H9 (cell line): ENCODE measurements at regions not wholly inside any gene's neighbourhood (a gene's known extent, or its start where the extent isn't known, plus 50 kb on each side); places are given as distances from the start of the nearest gene placed in this dataset.
A peak's percentile ranks its signal among the peaks of the same experiment; 100 is the strongest.

Source experiments
- DNase-seq: peaks from one replicate; pipeline ENCODE4 v3.0.0-alpha.2; 2017
- H2AFZ ChIP-seq: one replicate; pipeline ENCODE4 v1.6.1; 2013; ENCODE audit warnings: mild to moderate bottlenecking, low read length, control low read depth, moderate library complexity
- H2AK5ac ChIP-seq: 2 replicates; pipeline ENCODE4 v1.6.1; 2013; ENCODE audit warnings: low read length, control low read depth, mixed read lengths; ENCODE audit not compliant: insufficient read length
- H2BK120ac ChIP-seq: one replicate; pipeline ENCODE4 v1.6.1; 2013; ENCODE audit warnings: low read depth, mild to moderate bottlenecking, low read length, control low read depth, inconsistent platforms; ENCODE audit not compliant: poor library complexity, severe bottlenecking
- H2BK12ac ChIP-seq: 2 replicates; pipeline ENCODE4 v1.6.1; 2013; ENCODE audit warnings: low read length, control low read depth, mixed read lengths, low read depth; ENCODE audit not compliant: insufficient read length
- H2BK15ac ChIP-seq: 2 replicates; pipeline ENCODE4 v1.6.1; 2013; ENCODE audit warnings: low read depth, low read length, control low read depth
- H2BK20ac ChIP-seq: one replicate; pipeline ENCODE4 v1.6.1; 2013; ENCODE audit warnings: low read depth, mild to moderate bottlenecking, low read length, control low read depth, inconsistent platforms; ENCODE audit not compliant: poor library complexity, severe bottlenecking
- H2BK5ac ChIP-seq: 2 replicates; pipeline ENCODE4 v1.6.1; 2013; ENCODE audit warnings: low read length, control low read depth, mixed read lengths; ENCODE audit not compliant: insufficient read length
- H3K14ac ChIP-seq: 2 replicates; pipeline ENCODE4 v1.6.1; 2013; ENCODE audit warnings: low read length, control low read depth; ENCODE audit not compliant: insufficient read depth
- H3K18ac ChIP-seq: 2 replicates; pipeline ENCODE4 v1.6.1; 2013; ENCODE audit warnings: low read depth, mild to moderate bottlenecking, mixed read lengths, low read length, control low read depth; ENCODE audit not compliant: insufficient read length
- H3K23ac ChIP-seq: 2 replicates; pipeline ENCODE4 v1.6.1; 2013; ENCODE audit warnings: low read length, control low read depth, mixed read lengths, low read depth; ENCODE audit not compliant: insufficient read length
- H3K23me2 ChIP-seq: 2 replicates; pipeline ENCODE4 v1.6.1; 2013; ENCODE audit warnings: low read depth, mild to moderate bottlenecking, mixed read lengths, low read length, control low read depth; ENCODE audit not compliant: insufficient read length, poor library complexity, severe bottlenecking
- H3K27ac ChIP-seq: 2 replicates; pipeline ENCODE4 v1.5.1; 2013; ENCODE audit warnings: low read length, control low read depth, mixed read lengths, low read depth; ENCODE audit not compliant: insufficient read length
- H3K27me3 ChIP-seq: 2 replicates; pipeline ENCODE4 v1.6.1; 2013; ENCODE audit warnings: low read length, control low read depth, inconsistent platforms; ENCODE audit not compliant: insufficient read depth
- H3K4ac ChIP-seq: 2 replicates; pipeline ENCODE4 v1.6.1; 2013; ENCODE audit warnings: low read depth, mild to moderate bottlenecking, control low read depth, inconsistent platforms, low read length, moderate library complexity
- H3K4me1 ChIP-seq: 2 replicates; pipeline ENCODE4 v1.6.1; 2013; ENCODE audit warnings: low read length, control low read depth, inconsistent platforms; ENCODE audit not compliant: insufficient read depth
- H3K4me2 ChIP-seq: 2 replicates; pipeline ENCODE4 v1.6.1; 2013; ENCODE audit warnings: low read length, control low read depth, mixed read lengths; ENCODE audit not compliant: insufficient read length, insufficient read depth
- H3K56ac ChIP-seq: 2 replicates; pipeline ENCODE4 v1.6.1; 2013; ENCODE audit warnings: low read depth, mild to moderate bottlenecking, mixed read lengths, low read length, control low read depth; ENCODE audit not compliant: insufficient read length
- H3K79me1 ChIP-seq: 2 replicates; pipeline ENCODE4 v1.6.1; 2013; ENCODE audit warnings: low read depth, mild to moderate bottlenecking, moderate library complexity, low read length, control low read depth, inconsistent platforms; ENCODE audit not compliant: insufficient read depth, poor library complexity, severe bottlenecking
- H3K79me2 ChIP-seq: 2 replicates; pipeline ENCODE4 v1.6.1; 2013; ENCODE audit warnings: low read length, control low read depth, inconsistent platforms; ENCODE audit not compliant: insufficient read depth
- H3K9ac ChIP-seq: 2 replicates; pipeline ENCODE4 v1.6.1; 2013; ENCODE audit warnings: low read length, control low read depth, mixed read lengths; ENCODE audit not compliant: insufficient read length; ENCODE audit errors: extremely low read depth
- H3K9me3 ChIP-seq: one replicate; pipeline ENCODE4 v1.6.1; 2013; ENCODE audit warnings: low read depth, low read length, inconsistent platforms; ENCODE audit not compliant: control insufficient read depth
- H3T11ph ChIP-seq: one replicate; pipeline ENCODE4 v1.6.1; 2013; ENCODE audit warnings: mild to moderate bottlenecking, low read length, control low read depth, inconsistent platforms
- H4K20me1 ChIP-seq: one replicate; pipeline ENCODE4 v1.6.1; 2013; ENCODE audit not compliant: control insufficient read depth, insufficient read length, insufficient read depth
- H4K5ac ChIP-seq: 2 replicates; pipeline ENCODE4 v1.6.1; 2013; ENCODE audit warnings: low read depth, mild to moderate bottlenecking, mixed read lengths, low read length, control low read depth; ENCODE audit not compliant: insufficient read length
- H4K8ac ChIP-seq: replicated peaks from 2 replicates; pipeline ENCODE4 v1.6.1; 2013; ENCODE audit warnings: low read length, control low read depth, mixed read lengths, low read depth; ENCODE audit not compliant: insufficient read length
- H4K91ac ChIP-seq: 2 replicates; pipeline ENCODE4 v1.6.1; 2013; ENCODE audit warnings: low read depth, mild to moderate bottlenecking, moderate library complexity, mixed read lengths, low read length, control low read depth; ENCODE audit not compliant: insufficient read length
- H3K27ac Mint-ChIP-seq, 3 experiments: 2 replicates in 2 of 3; 3 replicates in 1 of 3; pipeline ENCODE4 v1.8.0; 2020 to 2021; ENCODE audit warnings: mixed read lengths in 3 of 3, mild to moderate bottlenecking in 1 of 3, moderate library complexity in 1 of 3
- H3K27me3 Mint-ChIP-seq: 2 replicates; pipeline ENCODE4 v1.8.0; 2021; ENCODE audit warnings: low read depth, mild to moderate bottlenecking, moderate library complexity, mixed read lengths
- H3K36me3 Mint-ChIP-seq, 3 experiments: 2 replicates in 2 of 3; 3 replicates in 1 of 3; pipeline ENCODE4 v1.8.0; 2020 to 2021; ENCODE audit warnings: low read depth in 3 of 3, mixed read lengths in 3 of 3; ENCODE audit not compliant: insufficient read depth in 1 of 3
- H3K4me1 Mint-ChIP-seq, 2 experiments: 2 replicates each; pipeline ENCODE4 v1.8.0; 2020; ENCODE audit warnings: mixed read lengths in 2 of 2
- H3K4me3 Mint-ChIP-seq, 2 experiments: 2 replicates in 1 of 2; 3 replicates in 1 of 2; pipeline ENCODE4 v1.8.0; 2020 to 2021; ENCODE audit warnings: mild to moderate bottlenecking in 2 of 2, mixed read lengths in 2 of 2, moderate library complexity in 1 of 2
- H3K9me3 Mint-ChIP-seq, 2 experiments: 2 replicates in 1 of 2; 3 replicates in 1 of 2; pipeline ENCODE4 v1.8.0; 2020; ENCODE audit warnings: mild to moderate bottlenecking in 2 of 2, mixed read lengths in 2 of 2, moderate library complexity in 1 of 2
- CTCF ChIP-seq: fragments of 200-600 bp; sonication (generic); conservative IDR thresholded peaks from 3 replicates; pipeline ENCODE4 v1.8.0; 2021; ENCODE audit warnings: antibody characterized with exemption, mild to moderate bottlenecking
- WGBS: extraction: QIAGEN DNeasy Blood & Tissue Kit; methylation state at CpG from one replicate; pipeline ENCODE4 v1.1.7; 2013; ENCODE audit warnings: missing lambda C conversion rate, low lambda C conversion rate, mixed read lengths; ENCODE audit not compliant: insufficient read length; ENCODE audit errors: extremely low coverage; 5-methylcytosine and 5-hydroxymethylcytosine counted together

GRCh38 chrX:140099221-140099620 lies 133.9 kb upstream of the CXorf66 start:
- no peak overlapping the region for H2AFZ ChIP-seq
- no peak overlapping the region for H3K14ac ChIP-seq
- H3K79me2 ChIP-seq: no peaks in the 10 kb centered on the region
- H3K4ac ChIP-seq: no peak overlapping the region
- no peaks in the 10 kb centered on the region for H3K36me3 Mint-ChIP-seq
- no peak overlapping the region for H4K8ac ChIP-seq
- H3K56ac ChIP-seq: no peak overlapping the region
- no peak overlapping the region for H2BK15ac ChIP-seq
- no peak overlapping the region for H2BK12ac ChIP-seq
- no CpG with 5 or more reads among the region's 4 CpGs for WGBS
- no peak overlapping the region for H3K4me3 Mint-ChIP-seq
- no peak overlapping the region for H3K23ac ChIP-seq
- no peak overlapping the region for H2AK5ac ChIP-seq
- H2BK120ac ChIP-seq: no peak overlapping the region
- no peak overlapping the region for H3K27ac ChIP-seq
- no peak overlapping the region for H3K9ac ChIP-seq
- H4K5ac ChIP-seq: no peak overlapping the region
- no peaks in the 10 kb centered on the region for H3K9me3 Mint-ChIP-seq
- no peak for DNase-seq
- TF ChIP-seq CTCF: no peak
- H3K27me3 ChIP-seq: no peaks in the 10 kb centered on the region
- H3K4me1 ChIP-seq: peaks cover 3% of the 10 kb centered on the region; the same call in 1 of the 2 replicates
- H3T11ph ChIP-seq: no peak overlapping the region
- H4K20me1 ChIP-seq: no peaks in the 10 kb centered on the region
- H4K91ac ChIP-seq: no peak overlapping the region
- H2BK5ac ChIP-seq: no peak overlapping the region
- no peaks in the 10 kb centered on the region for H3K27me3 Mint-ChIP-seq
- peak overlapping the region; percentile 9 to 80 (median 48); a peak in 2 of 7 replicates for H3K27ac Mint-ChIP-seq
- no peaks in the 10 kb centered on the region for H3K9me3 ChIP-seq
- H3K4me2 ChIP-seq: no peak overlapping the region
- no peaks in the 10 kb centered on the region for H3K79me1 ChIP-seq
- H3K23me2 ChIP-seq: no peaks in the 10 kb centered on the region
- H3K18ac ChIP-seq: no peak overlapping the region
- peaks cover 42 to 47% of the 10 kb centered on the region in 2 experiments for H3K4me1 Mint-ChIP-seq
- no peak overlapping the region for H2BK20ac ChIP-seq
